Prostate gland (tissue), 2 donors: ENCODE measurements at regions not wholly inside any gene's neighbourhood (a gene's known extent, or its start where the extent isn't known, plus 50 kb on each side); places are given as distances from the start of the nearest gene placed in this dataset.

Experiments
- CTCF ChIP-seq, 4 experiments: fragments of 200-600 bp in 2 of 4; fragments of 450-650 bp in 2 of 4; sonication (generic) in 2 of 4; IDR thresholded peaks; 1 replicate in 3 of 4; 2 replicates in 1 of 4; pipeline ENCODE4 v1.5.1; 2016 to 2019; ENCODE audit warnings: antibody characterized with exemption in 4 of 4, mild to moderate bottlenecking in 2 of 4, moderate library complexity in 2 of 4
- POLR2A ChIP-seq: fragments of 450-650 bp; IDR thresholded peaks from one replicate; pipeline ENCODE4 v1.6.1; 2016; ENCODE audit warnings: antibody characterized with exemption, mild to moderate bottlenecking

DNA sequence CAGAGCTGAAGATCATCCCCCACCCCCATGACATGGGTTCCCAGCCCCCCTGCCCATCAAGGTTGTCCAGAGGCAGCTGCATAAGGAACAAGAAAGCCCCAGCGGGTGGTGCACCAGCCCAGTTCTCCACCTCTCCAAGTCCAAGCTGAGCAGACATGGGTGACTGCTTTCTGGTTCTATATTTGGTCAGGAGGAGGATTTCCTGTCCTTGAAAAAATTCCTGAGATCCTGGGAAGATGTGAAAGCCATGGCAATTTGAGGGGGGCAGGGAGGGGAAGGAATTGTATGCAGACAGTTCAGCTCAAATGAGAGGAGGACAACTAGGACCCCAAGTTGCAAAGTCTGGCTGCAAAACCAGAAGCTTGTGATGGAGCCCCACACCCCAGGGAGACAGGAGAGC lies 55.4 kb upstream of the ADGRE5 start:
- TF ChIP-seq CTCF (IDR thresholded peaks at IDR 0.05) (no peak), POLR2A (no peak)
